ENCODE measurements at regions not wholly inside any gene's neighbourhood (a gene's known extent, or its start where the extent isn't known, plus 50 kb on each side); places are given as distances from the start of the nearest gene placed in this dataset.

- TF ChIP-seq EZH2 (IDR thresholded peaks at IDR 0.05; ENCODE audit: borderline replicate concordance, low read depth, low read length, poor library complexity, severe bottlenecking) (no peak), CTCF (conservative IDR thresholded peaks at IDR 0.05; ENCODE audit: low read depth, low read length) (no peak)
- Histone ChIP-seq H3K9me3 (ENCODE audit: low read depth, low read length, poor library complexity, severe bottlenecking) (no peaks in the 10 kb centered on the region), H3K4me3 (ENCODE audit: low read depth, low read length, poor library complexity, severe bottlenecking) (no peak overlapping the region), H3K27ac (ENCODE audit: low read depth, low read length, poor library complexity, severe bottlenecking) (no peak overlapping the region), H3K36me3 (ENCODE audit: insufficient read depth, low read length, poor library complexity, severe bottlenecking) (no peaks in the 10 kb centered on the region), H3K4me1 (ENCODE audit: insufficient read depth, low read length, poor library complexity, severe bottlenecking) (peaks cover 25% of the 10 kb centered on the region), H3K27me3 (replicated peaks; ENCODE audit: insufficient read depth, low read depth, low read length, poor library complexity) (no peaks in the 10 kb centered on the region)
- CTCF ChIA-PET: no interaction called here
- POLR2A ChIA-PET (ENCODE audit: low non-redundant PET): no interaction called here
- intact Hi-C loops (cut with micrococcal nuclease; ENCODE audit: unreplicated experiment): loop anchor here (5.0 kb wide), 1 partner anchor 78 kb away; the partner anchor contains the start of gene SUB1
- no peak for DNase-seq (ENCODE audit: low spot score)
- no TSS peak for BruUV-seq (replicated peaks)
Measured at GRCh38 chr5:32508806-32509805, 64.6 kb upstream of the ZFR start.

GRCh38 chr5:32507738-32508434, 63.3 kb upstream of the ZFR start:
- CTCF ChIA-PET: no interaction called here
- intact Hi-C loops (cut with micrococcal nuclease; ENCODE audit: unreplicated experiment): loop anchor here (5.0 kb wide), 1 partner anchor 79 kb away; the partner anchor contains the start of gene SUB1
- H3K27me3 ChIP-seq (replicated peaks; ENCODE audit: insufficient read depth, low read depth, low read length, poor library complexity): no peaks in the 10 kb centered on the region
- no peak for TF ChIP-seq CTCF (conservative IDR thresholded peaks at IDR 0.05; ENCODE audit: low read depth, low read length)
- TF ChIP-seq EZH2 (IDR thresholded peaks at IDR 0.05; ENCODE audit: borderline replicate concordance, low read depth, low read length, poor library complexity, severe bottlenecking): no peak
- no peak for DNase-seq (ENCODE audit: low spot score)
- H3K4me1 ChIP-seq (ENCODE audit: insufficient read depth, low read length, poor library complexity, severe bottlenecking): peaks cover 28% of the 10 kb centered on the region
- BruUV-seq (replicated peaks): no TSS peak
- H3K36me3 ChIP-seq (ENCODE audit: insufficient read depth, low read length, poor library complexity, severe bottlenecking): no peaks in the 10 kb centered on the region
- POLR2A ChIA-PET (ENCODE audit: low non-redundant PET): no interaction called here
- H3K27ac ChIP-seq (ENCODE audit: low read depth, low read length, poor library complexity, severe bottlenecking): no peak overlapping the region
- H3K4me3 ChIP-seq (ENCODE audit: low read depth, low read length, poor library complexity, severe bottlenecking): no peak overlapping the region
- H3K9me3 ChIP-seq (ENCODE audit: low read depth, low read length, poor library complexity, severe bottlenecking): no peaks in the 10 kb centered on the region

GRCh38 chr5:32506799-32507198, 62.3 kb upstream of the ZFR start:
- ChIA-PET POLR2A (ENCODE audit: low non-redundant PET) (no interaction called here), CTCF (no interaction called here)
- no peaks in the 10 kb centered on the region for H3K36me3 ChIP-seq (ENCODE audit: insufficient read depth, low read length, poor library complexity, severe bottlenecking)
- H3K27me3 ChIP-seq (replicated peaks; ENCODE audit: insufficient read depth, low read depth, low read length, poor library complexity): no peaks in the 10 kb centered on the region
- intact Hi-C loops (cut with micrococcal nuclease; ENCODE audit: unreplicated experiment): loop anchor here (5.0 kb wide), 1 partner anchor 81 kb away; the partner anchor contains the start of gene SUB1
- BruUV-seq (replicated peaks): no TSS peak
- H3K4me3 ChIP-seq (ENCODE audit: low read depth, low read length, poor library complexity, severe bottlenecking): no peak overlapping the region
- H3K27ac ChIP-seq (ENCODE audit: low read depth, low read length, poor library complexity, severe bottlenecking): no peak overlapping the region
- no peak for TF ChIP-seq CTCF (conservative IDR thresholded peaks at IDR 0.05; ENCODE audit: low read depth, low read length)
- TF ChIP-seq EZH2 (IDR thresholded peaks at IDR 0.05; ENCODE audit: borderline replicate concordance, low read depth, low read length, poor library complexity, severe bottlenecking): no peak
- DNase-seq (ENCODE audit: low spot score): peak; percentile 41
- peaks cover 28% of the 10 kb centered on the region for H3K4me1 ChIP-seq (ENCODE audit: insufficient read depth, low read length, poor library complexity, severe bottlenecking)
- H3K9me3 ChIP-seq (ENCODE audit: low read depth, low read length, poor library complexity, severe bottlenecking): no peaks in the 10 kb centered on the region
